GM19351 (cell line): ENCODE measurements at regions not wholly inside any gene's neighbourhood (a gene's known extent, or its start where the extent isn't known, plus 50 kb on each side); places are given as distances from the start of the nearest gene placed in this dataset.
"Not testable (repeated sequence)": the region's sequence is repeated elsewhere in the genome, so short reads cannot be mapped to it uniquely, and the experiment has no call there.

Experiments
- ATAC-seq: cut with Tn5 transposase; IDR thresholded peaks from one replicate; pipeline ENCODE4 v1.9.1; 2021; ENCODE audit warnings: mild to moderate bottlenecking, moderate library complexity; ENCODE audit not compliant: unreplicated experiment

GRCh38 chr5:126280343-126280742 is 142.9 kb upstream of the GRAMD2B start:
- no peak for ATAC-seq

DNA sequence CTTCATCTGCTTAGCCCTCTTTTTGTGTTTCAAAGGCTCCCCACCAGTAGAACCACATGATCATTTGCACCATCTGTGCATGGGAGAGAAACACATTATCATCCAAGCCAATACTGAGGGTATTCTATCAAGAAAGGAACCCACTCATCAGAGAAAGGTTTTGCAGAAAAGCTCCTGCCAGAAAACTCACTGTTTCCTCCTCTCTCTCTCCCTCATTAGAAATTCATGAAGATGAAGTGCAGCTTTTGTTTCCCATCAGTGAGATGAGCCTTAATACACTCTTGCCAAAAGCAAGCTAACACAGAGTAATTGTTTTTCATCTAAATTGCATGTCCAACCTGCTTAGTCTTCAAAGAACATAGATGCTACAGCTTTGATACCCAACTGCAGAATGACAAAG is 142.4 kb upstream of the GRAMD2B start:
- ATAC-seq, result no peak

DNA sequence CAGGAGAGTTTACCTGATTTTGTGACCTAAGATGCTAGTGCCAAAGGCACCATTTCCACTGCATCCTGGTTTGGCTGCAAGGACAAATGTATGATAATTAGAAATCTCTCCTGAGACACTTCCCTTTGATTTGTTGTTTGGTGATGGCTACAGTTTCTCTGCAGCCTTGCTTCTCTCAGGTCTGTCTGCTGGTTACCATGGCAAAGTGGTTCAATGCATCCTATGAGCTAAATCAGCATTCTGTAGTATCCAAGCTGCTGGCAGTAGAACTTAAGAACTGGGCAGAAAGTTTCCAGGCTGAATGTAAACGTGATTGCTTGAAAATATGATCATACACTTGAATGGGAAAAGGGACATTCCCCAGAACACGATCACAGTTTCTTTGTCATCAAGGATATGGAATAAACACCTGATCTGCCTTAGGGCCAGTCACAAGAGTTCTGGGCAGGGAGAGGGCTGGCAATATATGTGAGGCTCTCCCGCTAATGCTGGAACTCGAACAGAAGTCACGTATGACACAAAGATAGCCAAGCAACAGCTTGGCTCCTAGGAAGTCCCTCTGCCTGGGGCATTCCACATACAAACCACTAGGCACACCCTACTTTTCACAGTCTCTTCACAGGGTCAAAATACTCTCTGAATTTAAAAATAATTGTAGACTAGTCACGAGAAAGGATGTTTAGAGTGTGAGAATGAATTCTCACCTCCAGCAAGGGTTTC is 138.1 kb upstream of the GRAMD2B start:
- ATAC-seq, result no peak

GRCh38 chr5:126296121-126296520 is 127.1 kb upstream of the GRAMD2B start:
- ATAC-seq, result not testable (repeated sequence)

DNA sequence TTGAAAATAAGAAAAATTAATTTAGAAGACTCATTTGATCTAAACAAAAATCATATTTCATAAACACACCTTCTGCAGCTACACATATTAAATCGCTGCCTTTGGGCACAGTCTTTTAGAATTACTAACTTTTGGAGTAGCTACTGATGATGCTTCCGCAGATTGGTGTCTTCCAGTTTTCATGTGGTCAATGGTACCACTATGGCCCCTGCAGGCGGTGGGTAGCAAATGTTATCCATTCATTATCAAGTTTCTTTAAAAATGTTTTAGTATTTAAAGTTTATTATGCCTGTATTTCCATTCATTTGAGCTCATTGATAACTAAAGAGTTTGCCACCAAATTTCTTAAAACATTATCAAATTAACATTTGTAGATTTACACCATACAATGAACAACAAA is 122.9 kb upstream of the GRAMD2B start:
- ATAC-seq, result no peak

DNA sequence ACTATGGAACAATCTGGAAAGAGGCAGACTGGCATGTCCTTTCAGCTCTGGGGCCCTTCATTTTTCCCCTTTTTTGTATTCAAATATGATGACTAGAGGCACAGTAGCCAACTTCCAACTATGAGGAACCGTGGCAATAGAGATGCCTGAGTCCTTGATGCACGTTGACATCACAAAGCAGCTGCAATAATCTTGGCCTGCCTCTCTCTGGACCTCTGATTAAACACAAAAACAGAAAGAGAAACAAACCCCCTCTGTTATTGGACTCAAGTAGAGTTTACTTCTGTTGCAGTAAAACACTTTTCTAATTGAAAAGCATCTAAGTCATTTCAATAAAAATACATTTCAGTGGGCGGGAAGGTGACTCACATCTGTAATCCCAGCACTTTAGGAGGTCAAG is 122.2 kb upstream of the GRAMD2B start:
- ATAC-seq, result no peak

- ATAC-seq, result no peak
These were observed 113.3 kb upstream of the GRAMD2B start for GRCh38 chr5:126309860-126310259.

DNA sequence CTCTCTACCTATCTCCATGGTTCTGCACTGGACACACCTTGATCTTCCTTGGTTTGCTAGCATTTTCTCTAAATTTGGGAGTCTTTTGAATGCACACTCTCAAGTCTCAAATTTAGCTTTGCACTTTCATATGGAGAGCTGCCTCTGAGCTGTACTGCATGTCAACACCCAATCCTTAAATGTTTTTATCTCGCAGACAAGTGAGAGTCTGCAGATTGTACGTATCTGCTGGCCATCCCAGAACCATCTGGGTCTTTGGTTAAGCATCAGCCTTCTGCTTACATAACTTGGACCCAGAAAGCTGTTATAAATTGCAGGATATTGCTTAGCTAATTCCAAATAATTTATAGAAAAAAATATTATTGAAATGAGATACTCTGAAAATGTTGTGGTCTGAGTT is 111.4 kb upstream of the GRAMD2B start:
- ATAC-seq, result no peak

DNA sequence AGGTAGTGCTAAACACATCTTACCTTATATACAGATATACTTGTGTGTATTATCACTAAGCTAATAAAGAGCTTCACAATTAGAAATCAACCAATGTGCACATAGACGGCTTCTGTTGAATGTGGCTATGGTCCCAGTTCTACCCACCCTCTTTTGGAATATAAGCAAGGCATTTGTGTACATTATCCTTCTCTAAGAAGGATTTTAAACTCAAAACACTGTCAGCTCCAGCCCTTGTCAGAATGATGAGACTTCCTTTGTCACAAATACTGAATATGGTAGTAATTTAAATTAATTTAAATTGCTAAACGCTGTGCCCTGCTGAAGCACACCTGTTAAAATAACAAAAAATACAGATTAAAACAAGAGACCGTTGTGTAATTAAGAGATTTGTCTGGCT is 107.9 kb upstream of the GRAMD2B start:
- ATAC-seq, result no peak

- ATAC-seq, result no peak
These were observed 90.9 kb upstream of the GRAMD2B start for GRCh38 chr5:126332326-126332725.

DNA sequence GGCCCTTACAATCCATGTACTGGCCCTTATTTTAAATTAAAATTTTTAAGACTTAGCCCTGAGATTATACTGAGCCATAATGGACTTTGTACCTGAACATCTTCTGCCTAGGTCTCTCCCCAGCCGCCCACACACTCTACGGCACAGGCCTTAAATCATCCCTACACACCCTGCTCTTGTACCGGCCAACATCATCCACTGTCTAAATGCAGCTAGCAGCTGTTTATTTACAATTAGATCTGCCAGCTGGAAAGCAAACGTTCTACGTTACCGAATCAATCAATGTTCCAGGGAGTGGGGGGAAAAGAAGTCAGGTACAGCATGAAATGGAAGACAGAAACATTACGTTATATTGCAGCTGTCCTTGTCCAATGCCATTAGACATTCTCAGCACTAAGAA is 88.4 kb upstream of the GRAMD2B start:
- ATAC-seq, result no peak

GRCh38 chr5:126335886-126336285 is 87.3 kb upstream of the GRAMD2B start:
- no peak for ATAC-seq

- no peak for ATAC-seq
These were observed 84.6 kb upstream of the GRAMD2B start for GRCh38 chr5:126338635-126339034.

GRCh38 chr5:126339215-126339805 is 83.9 kb upstream of the GRAMD2B start:
- peak; percentile 82 for ATAC-seq

- no peak for ATAC-seq
These were observed 81.1 kb upstream of the GRAMD2B start for GRCh38 chr5:126341906-126342630.

DNA sequence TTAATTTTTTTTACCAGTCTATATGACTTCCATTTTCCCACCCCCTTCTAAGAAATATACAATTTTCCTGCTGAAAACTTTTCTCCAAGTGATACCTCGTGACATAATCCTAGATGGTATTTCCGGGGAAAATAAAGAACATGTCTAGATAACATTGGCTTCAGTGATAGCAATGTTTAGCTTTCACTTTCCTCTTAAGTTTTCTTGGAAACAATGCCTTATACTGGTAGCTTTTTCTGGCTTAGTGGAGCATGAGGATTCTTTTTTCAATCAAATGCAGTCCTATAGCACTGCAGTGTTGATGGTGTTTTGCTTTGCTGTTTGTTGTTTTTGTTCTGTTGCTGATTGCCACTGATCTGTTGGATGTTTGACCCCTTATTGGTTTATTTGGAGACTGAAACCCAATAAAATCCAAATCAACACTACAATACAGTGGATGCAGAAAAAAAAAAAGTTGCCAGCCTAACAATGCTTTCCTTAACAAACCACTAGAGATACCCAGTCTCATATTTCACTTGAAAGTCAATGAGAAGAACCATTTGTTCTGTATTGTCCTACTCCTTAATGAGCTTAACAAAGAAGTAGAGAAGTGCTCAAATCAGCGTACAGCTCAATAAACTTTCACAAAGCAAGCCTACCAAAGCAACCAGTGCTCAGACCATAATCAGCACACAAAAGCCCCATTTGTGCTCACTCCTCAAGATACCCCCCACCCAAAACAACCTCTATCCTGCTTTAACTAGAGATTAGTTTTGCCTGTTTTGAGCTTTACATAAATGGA is 74.2 kb upstream of the GRAMD2B start:
- ATAC-seq, result no peak

GRCh38 chr5:126351153-126351552 is 72.1 kb upstream of the GRAMD2B start:
- ATAC-seq, result no peak

DNA sequence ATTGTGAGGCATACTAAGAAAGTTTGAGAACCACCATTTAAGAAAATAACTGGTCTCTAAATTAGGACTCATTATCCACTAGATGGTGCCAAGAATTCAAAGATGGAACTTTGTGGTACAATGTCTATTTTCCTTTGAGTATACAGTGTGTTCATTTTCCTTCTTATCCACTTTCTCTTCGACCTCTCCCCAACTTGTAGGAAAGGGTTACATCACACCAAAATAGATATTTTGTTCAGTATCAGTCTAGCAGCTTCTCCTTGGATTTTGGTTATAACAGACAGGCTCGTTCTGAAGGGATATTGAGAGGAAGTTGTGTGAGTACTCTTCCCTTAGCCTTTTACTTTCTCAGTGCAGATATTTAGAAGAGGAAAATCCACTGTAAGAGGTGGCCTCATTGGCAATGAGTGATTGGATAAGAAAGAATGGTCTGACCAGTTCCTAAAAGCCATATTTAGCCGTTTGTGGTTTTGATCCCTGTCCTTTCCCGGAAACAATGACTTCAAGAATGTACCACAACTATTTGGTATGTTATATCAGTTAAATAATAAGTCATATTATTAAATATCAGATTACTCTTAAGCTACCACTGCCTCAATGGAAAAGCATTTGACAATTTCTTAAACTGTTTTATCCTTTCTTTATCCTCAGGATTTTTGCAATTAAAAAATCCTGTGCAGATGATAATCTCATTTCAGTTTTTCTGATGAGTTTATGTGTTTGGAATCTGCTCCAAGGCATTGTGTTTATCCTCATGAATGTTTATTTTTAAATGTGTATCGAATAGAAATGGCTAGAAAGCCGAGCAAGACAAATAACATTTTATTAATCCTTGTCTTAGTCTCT is 69.0 kb upstream of the GRAMD2B start:
- ATAC-seq, result peak; percentile 26

GRCh38 chr5:126354858-126355731 is 68.1 kb upstream of the GRAMD2B start:
- ATAC-seq, result no peak

GRCh38 chr5:126355940-126356339 is 67.3 kb upstream of the GRAMD2B start:
- ATAC-seq, result peak; percentile 30
